T-helper 2 cell treated with Interferon-gamma antibody and Interleukin-4, amounts not matched to agents 5 μg/mL and 100 μg/mL, for 36 hours (primary cell): ENCODE measurements at regions not wholly inside any gene's neighbourhood (a gene's known extent, or its start where the extent isn't known, plus 50 kb on each side); places are given as distances from the start of the nearest gene placed in this dataset.

Experiments
- DNase-seq: peaks from one replicate; pipeline ENCODE4 v3.0.0; 2021; ENCODE audit warnings: low spot score
- H3K27ac Mint-ChIP-seq: one replicate; pipeline ENCODE4 v1.8.0; 2021; ENCODE audit warnings: mild to moderate bottlenecking, mixed read lengths
- H3K27me3 Mint-ChIP-seq: one replicate; pipeline ENCODE4 v1.8.0; 2021; ENCODE audit warnings: low read depth, mixed read lengths
- H3K36me3 Mint-ChIP-seq: one replicate; pipeline ENCODE4 v1.8.0; 2021; ENCODE audit warnings: low read depth, mixed read lengths
- H3K4me1 Mint-ChIP-seq: one replicate; pipeline ENCODE4 v1.8.0; 2021; ENCODE audit warnings: low read depth, mixed read lengths
- H3K4me3 Mint-ChIP-seq: one replicate; pipeline ENCODE4 v1.8.0; 2022; ENCODE audit warnings: mild to moderate bottlenecking, moderate library complexity, mixed read lengths
- H3K9me3 Mint-ChIP-seq: one replicate; pipeline ENCODE4 v1.8.0; 2021; ENCODE audit warnings: mixed read lengths

GRCh38 chr2:67628892-67629291 lies 231.8 kb downstream of the ETAA1 start:
- Mint-ChIP-seq H3K27ac (no peak overlapping the region), H3K4me3 (no peak overlapping the region), H3K27me3 (no peaks in the 10 kb centered on the region), H3K36me3 (no peaks in the 10 kb centered on the region), H3K4me1 (no peaks in the 10 kb centered on the region), H3K9me3 (no peaks in the 10 kb centered on the region)
- DNase-seq, result no peak

GRCh38 chr2:67631483-67631882 lies 234.3 kb downstream of the ETAA1 start:
- Mint-ChIP-seq H3K27ac (no peak overlapping the region), H3K4me3 (no peak overlapping the region), H3K9me3 (no peaks in the 10 kb centered on the region), H3K27me3 (no peaks in the 10 kb centered on the region), H3K4me1 (no peaks in the 10 kb centered on the region), H3K36me3 (no peaks in the 10 kb centered on the region)
- DNase-seq, result no peak

- no peaks in the 10 kb centered on the region for H3K27me3 Mint-ChIP-seq
- no peak for DNase-seq
- no peaks in the 10 kb centered on the region for H3K36me3 Mint-ChIP-seq
- no peak overlapping the region for H3K27ac Mint-ChIP-seq
- no peaks in the 10 kb centered on the region for H3K9me3 Mint-ChIP-seq
- H3K4me1 Mint-ChIP-seq, result no peaks in the 10 kb centered on the region
- H3K4me3 Mint-ChIP-seq, result no peak overlapping the region
Measured at GRCh38 chr2:67633212-67633856, 236.2 kb downstream of the ETAA1 start.

GRCh38 chr2:67638146-67638545 lies 241.0 kb downstream of the ETAA1 start:
- H3K9me3 Mint-ChIP-seq, result no peaks in the 10 kb centered on the region
- no peak for DNase-seq
- H3K4me3 Mint-ChIP-seq, result no peak overlapping the region
- H3K36me3 Mint-ChIP-seq, result no peaks in the 10 kb centered on the region
- no peak overlapping the region for H3K27ac Mint-ChIP-seq
- no peaks in the 10 kb centered on the region for H3K4me1 Mint-ChIP-seq
- no peaks in the 10 kb centered on the region for H3K27me3 Mint-ChIP-seq

GRCh38 chr2:67641312-67642045 lies 244.3 kb downstream of the ETAA1 start:
- Mint-ChIP-seq H3K27me3 (no peaks in the 10 kb centered on the region), H3K36me3 (no peaks in the 10 kb centered on the region), H3K4me3 (no peak overlapping the region), H3K27ac (no peak overlapping the region), H3K9me3 (peaks cover under 1% of the 10 kb centered on the region), H3K4me1 (no peaks in the 10 kb centered on the region)
- no peak for DNase-seq

GRCh38 chr2:67642046-67642382 lies 244.9 kb downstream of the ETAA1 start:
- Mint-ChIP-seq H3K36me3 (no peaks in the 10 kb centered on the region), H3K27ac (no peak overlapping the region), H3K4me3 (no peak overlapping the region), H3K9me3 (peaks cover 5% of the 10 kb centered on the region), H3K4me1 (no peaks in the 10 kb centered on the region), H3K27me3 (no peaks in the 10 kb centered on the region)
- no peak for DNase-seq

- no peak for DNase-seq
- H3K4me3 Mint-ChIP-seq, result no peak overlapping the region
- no peak overlapping the region for H3K27ac Mint-ChIP-seq
- no peaks in the 10 kb centered on the region for H3K4me1 Mint-ChIP-seq
- peaks cover 9% of the 10 kb centered on the region for H3K9me3 Mint-ChIP-seq
- H3K27me3 Mint-ChIP-seq, result no peaks in the 10 kb centered on the region
- no peaks in the 10 kb centered on the region for H3K36me3 Mint-ChIP-seq
Measured at GRCh38 chr2:67642961-67643360, 245.8 kb downstream of the ETAA1 start.

GRCh38 chr2:67645280-67646138 lies 248.4 kb downstream of the ETAA1 start:
- Mint-ChIP-seq H3K36me3 (no peaks in the 10 kb centered on the region), H3K27ac (no peak overlapping the region), H3K4me1 (no peaks in the 10 kb centered on the region), H3K9me3 (peaks cover 9% of the 10 kb centered on the region), H3K27me3 (no peaks in the 10 kb centered on the region), H3K4me3 (no peak overlapping the region)
- DNase-seq, result no peak

GRCh38 chr2:67646714-67647333 lies 249.7 kb downstream of the ETAA1 start:
- H3K9me3 Mint-ChIP-seq, result peaks cover 9% of the 10 kb centered on the region
- no peaks in the 10 kb centered on the region for H3K36me3 Mint-ChIP-seq
- H3K4me3 Mint-ChIP-seq, result no peak overlapping the region
- H3K27me3 Mint-ChIP-seq, result no peaks in the 10 kb centered on the region
- no peaks in the 10 kb centered on the region for H3K4me1 Mint-ChIP-seq
- no peak overlapping the region for H3K27ac Mint-ChIP-seq
- DNase-seq, result no peak

GRCh38 chr2:67649331-67650261 lies 252.5 kb downstream of the ETAA1 start:
- Mint-ChIP-seq H3K36me3 (no peaks in the 10 kb centered on the region), H3K9me3 (peaks cover 16% of the 10 kb centered on the region), H3K27ac (no peak overlapping the region), H3K27me3 (no peaks in the 10 kb centered on the region), H3K4me3 (no peak overlapping the region), H3K4me1 (no peaks in the 10 kb centered on the region)
- no peak for DNase-seq

- Mint-ChIP-seq H3K4me1 (no peaks in the 10 kb centered on the region), H3K27me3 (no peaks in the 10 kb centered on the region), H3K27ac (no peak overlapping the region), H3K4me3 (no peak overlapping the region), H3K36me3 (no peaks in the 10 kb centered on the region), H3K9me3 (peaks cover 16% of the 10 kb centered on the region)
- no peak for DNase-seq
Measured at GRCh38 chr2:67650291-67651133, 253.4 kb downstream of the ETAA1 start.

GRCh38 chr2:67651565-67651964 lies 254.4 kb downstream of the ETAA1 start:
- DNase-seq, result no peak
- Mint-ChIP-seq H3K4me1 (no peaks in the 10 kb centered on the region), H3K27ac (no peak overlapping the region), H3K36me3 (no peaks in the 10 kb centered on the region), H3K4me3 (no peak overlapping the region), H3K9me3 (peaks cover 15% of the 10 kb centered on the region), H3K27me3 (no peaks in the 10 kb centered on the region)
